ENCODE measurements at regions not wholly inside any gene's neighbourhood (a gene's known extent, or its start where the extent isn't known, plus 50 kb on each side); places are given as distances from the start of the nearest gene placed in this dataset.

DNA sequence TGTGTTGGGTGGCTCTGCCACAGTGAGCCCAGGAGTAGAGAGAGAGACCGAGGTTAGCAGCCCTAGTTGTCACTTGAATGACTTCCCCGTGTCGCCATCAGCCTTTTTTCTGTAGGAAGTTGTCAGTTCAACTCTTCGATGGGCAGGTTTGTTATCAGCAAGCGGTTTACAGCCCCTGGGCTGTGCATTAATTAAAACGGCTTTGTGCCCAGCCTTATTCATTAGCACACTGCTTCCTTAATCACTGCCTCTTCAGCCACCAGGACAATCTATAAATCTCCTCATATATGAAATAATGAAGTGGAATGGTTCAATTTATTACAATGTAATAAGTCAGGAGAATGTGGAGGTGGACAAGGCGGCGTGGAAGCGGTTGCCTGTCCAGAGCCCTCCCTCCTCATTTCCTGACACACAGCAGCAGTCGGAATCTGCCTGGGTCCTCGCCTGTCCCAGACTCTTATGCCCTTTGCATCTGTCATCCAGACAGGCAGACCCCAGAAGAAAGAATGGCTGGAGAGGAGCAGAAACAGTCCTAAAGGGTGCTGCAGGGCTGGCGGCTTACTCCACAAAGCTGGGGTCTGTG is 122.4 kb upstream of the OPCML start:
- H4K20me1 ChIP-seq (ENCODE audit: insufficient read depth, low read length), result no peaks in the 10 kb centered on the region
- no peak overlapping the region for H2BK20ac ChIP-seq (ENCODE audit: low read depth, low read length)
- H4K91ac ChIP-seq (ENCODE audit: insufficient read depth, low read depth, low read length), result no peak overlapping the region
- H2AK9ac ChIP-seq (replicated peaks; ENCODE audit: low read depth, low read length, poor library complexity), result no peak overlapping the region
- H2BK5ac ChIP-seq (ENCODE audit: low read depth, low read length, poor library complexity, severe bottlenecking), result no peak overlapping the region
- no peaks in the 10 kb centered on the region for H3K79me1 ChIP-seq (ENCODE audit: low read depth in 1 of 2, low read length in 2 of 2)
- H3K4me2 ChIP-seq (ENCODE audit: low read depth, low read length), result no peak overlapping the region
- no peaks in the 10 kb centered on the region for H3K27me3 ChIP-seq (ENCODE audit: control insufficient read depth, insufficient read depth, low read length)
- in situ Hi-C loops (cut with MboI; ENCODE audit: low sequenced_read_pairs), result no loop called here
- DNase-seq (no peak), ATAC-seq (ENCODE audit: low read depth) (no peak)
- H3K27ac ChIP-seq (ENCODE audit: insufficient read depth, low read length), result no peak overlapping the region
- no peak overlapping the region for H2BK15ac ChIP-seq (ENCODE audit: low read depth, low read length)
- H2AFZ ChIP-seq (replicated peaks; ENCODE audit: low read length, poor library complexity), result no peak overlapping the region
- no peak overlapping the region for H2AK5ac ChIP-seq (ENCODE audit: low read depth, low read length)
- no peaks in the 10 kb centered on the region for H3K9me1 ChIP-seq (ENCODE audit: insufficient read depth, low read length)
- no peaks in the 10 kb centered on the region for H3K36me3 ChIP-seq (ENCODE audit: control insufficient read depth, insufficient read depth, low read length)
- H3K14ac ChIP-seq (replicated peaks; ENCODE audit: low read depth, low read length), result no peak overlapping the region
- no peak overlapping the region for H3K18ac ChIP-seq (ENCODE audit: low read depth, low read length)
- H3K9me3 ChIP-seq (ENCODE audit: control insufficient read depth, insufficient read depth, low read length), result peaks cover 45% of the 10 kb centered on the region
- BruUV-seq (replicated peaks), result no TSS peak
- H3K4me3 ChIP-seq (ENCODE audit: insufficient read depth, low read depth, low read length), result no peak overlapping the region
- ChIA-PET CTCF (no interaction called here), POLR2A (ENCODE audit: unreplicated experiment) (no interaction called here)
- no peak overlapping the region for H3K9ac ChIP-seq (ENCODE audit: low read depth, low read length)
- intact Hi-C loops (cut with micrococcal nuclease), result no loop called here
- H3K23ac ChIP-seq (ENCODE audit: low read depth, low read length), result no peak overlapping the region
- H4K5ac ChIP-seq (ENCODE audit: low read depth, low read length), result no peak overlapping the region
- 17% methylated on average over 4 of the region's 12 CpGs; no CpG with 5 or more reads in 1 of the 2 experiments for WGBS, 2 experiments (ENCODE audit: extremely low coverage in 2 of 2, insufficient read length in 1 of 2)
- no peak overlapping the region for H3K4ac ChIP-seq (ENCODE audit: low read depth, low read length)
- no peak overlapping the region for H4K8ac ChIP-seq (ENCODE audit: low read depth in 2 of 2, low read length in 2 of 2)
- no peak overlapping the region for H3K56ac ChIP-seq (ENCODE audit: extremely low read depth, insufficient read depth, low read length)
- H3K4me1 ChIP-seq (ENCODE audit: control insufficient read depth, insufficient read depth, low read length), result no peaks in the 10 kb centered on the region
- TF ChIP-seq, protein P1, sequence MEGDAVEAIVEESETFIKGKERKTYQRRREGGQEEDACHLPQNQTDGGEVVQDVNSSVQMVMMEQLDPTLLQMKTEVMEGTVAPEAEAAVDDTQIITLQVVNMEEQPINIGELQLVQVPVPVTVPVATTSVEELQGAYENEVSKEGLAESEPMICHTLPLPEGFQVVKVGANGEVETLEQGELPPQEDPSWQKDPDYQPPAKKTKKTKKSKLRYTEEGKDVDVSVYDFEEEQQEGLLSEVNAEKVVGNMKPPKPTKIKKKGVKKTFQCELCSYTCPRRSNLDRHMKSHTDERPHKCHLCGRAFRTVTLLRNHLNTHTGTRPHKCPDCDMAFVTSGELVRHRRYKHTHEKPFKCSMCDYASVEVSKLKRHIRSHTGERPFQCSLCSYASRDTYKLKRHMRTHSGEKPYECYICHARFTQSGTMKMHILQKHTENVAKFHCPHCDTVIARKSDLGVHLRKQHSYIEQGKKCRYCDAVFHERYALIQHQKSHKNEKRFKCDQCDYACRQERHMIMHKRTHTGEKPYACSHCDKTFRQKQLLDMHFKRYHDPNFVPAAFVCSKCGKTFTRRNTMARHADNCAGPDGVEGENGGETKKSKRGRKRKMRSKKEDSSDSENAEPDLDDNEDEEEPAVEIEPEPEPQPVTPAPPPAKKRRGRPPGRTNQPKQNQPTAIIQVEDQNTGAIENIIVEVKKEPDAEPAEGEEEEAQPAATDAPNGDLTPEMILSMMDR (conservative IDR thresholded peaks at IDR 0.05; ENCODE audit: low read depth, low read length), result no peak
- TF ChIP-seq MAZ (IDR thresholded peaks at IDR 0.05; ENCODE audit: borderline replicate concordance, low read depth, low read length) (no peak), CEBPB (IDR thresholded peaks at IDR 0.05; ENCODE audit: low read depth, low read length) (no peak), SMC3 (IDR thresholded peaks at IDR 0.05; ENCODE audit: low read depth, low read length) (no peak), NFE2L2 (IDR thresholded peaks at IDR 0.05; ENCODE audit: low read depth, low read length) (no peak), POLR2A (IDR thresholded peaks at IDR 0.05; ENCODE audit: low read depth, low read length) (no peak), RCOR1 (IDR thresholded peaks at IDR 0.05; ENCODE audit: insufficient replicate concordance, low read length) (no peak), MAFK (IDR thresholded peaks at IDR 0.05; ENCODE audit: low read depth, low read length) (no peak), MXI1 (IDR thresholded peaks at IDR 0.05; ENCODE audit: borderline replicate concordance, low read depth, low read length) (no peak), RFX5 (IDR thresholded peaks at IDR 0.05; ENCODE audit: low read depth, low read length) (no peak), RAD21 (IDR thresholded peaks at IDR 0.05; ENCODE audit: low read length) (no peak), CHD1 (IDR thresholded peaks at IDR 0.05; ENCODE audit: low read depth, low read length) (no peak)
- TF ChIP-seq, protein P2, sequence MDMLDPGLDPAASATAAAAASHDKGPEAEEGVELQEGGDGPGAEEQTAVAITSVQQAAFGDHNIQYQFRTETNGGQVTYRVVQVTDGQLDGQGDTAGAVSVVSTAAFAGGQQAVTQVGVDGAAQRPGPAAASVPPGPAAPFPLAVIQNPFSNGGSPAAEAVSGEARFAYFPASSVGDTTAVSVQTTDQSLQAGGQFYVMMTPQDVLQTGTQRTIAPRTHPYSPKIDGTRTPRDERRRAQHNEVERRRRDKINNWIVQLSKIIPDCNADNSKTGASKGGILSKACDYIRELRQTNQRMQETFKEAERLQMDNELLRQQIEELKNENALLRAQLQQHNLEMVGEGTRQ (IDR thresholded peaks at IDR 0.05; ENCODE audit: low read depth, low read length), result no peak
- dilution Hi-C loops (cut with HindIII; ENCODE audit: low sequenced_read_pairs, unreplicated experiment), result no loop called here
- no peak overlapping the region for H2BK120ac ChIP-seq (ENCODE audit: low read depth, low read length)
